ENCODE measurements at regions not wholly inside any gene's neighbourhood (a gene's known extent, or its start where the extent isn't known, plus 50 kb on each side); places are given as distances from the start of the nearest gene placed in this dataset.

DNA sequence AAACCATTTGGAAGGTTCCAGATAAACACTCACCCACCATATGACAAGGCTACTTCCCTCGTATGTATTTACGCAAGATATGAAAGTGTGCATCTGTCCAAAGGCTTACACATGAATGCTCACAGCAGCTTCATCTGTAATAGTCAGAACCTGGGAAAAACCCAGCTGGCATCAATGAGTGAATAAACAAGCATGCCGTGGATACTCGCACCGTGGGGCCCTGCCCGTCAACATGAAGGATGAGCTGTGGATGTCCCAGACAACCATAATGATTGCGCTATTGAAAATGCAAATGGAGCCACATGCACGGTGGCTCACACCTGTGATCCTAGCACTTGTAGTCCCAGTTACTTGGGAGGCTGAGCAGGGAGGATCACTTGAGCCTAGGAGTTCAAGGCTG lies 60.6 kb upstream of the FCN1 start:
- Mint-ChIP-seq H3K36me3 (ENCODE audit: low read depth) (no peaks in the 10 kb centered on the region), H3K9me3 (peaks cover under 1% of the 10 kb centered on the region), H3K27ac (no peak overlapping the region), H3K27me3 (ENCODE audit: low read depth) (peaks cover 38% of the 10 kb centered on the region), H3K4me3 (no peak overlapping the region), H3K4me1 (no peaks in the 10 kb centered on the region)
- no peak for TF ChIP-seq CTCF (IDR thresholded peaks at IDR 0.05; ENCODE audit: unreplicated experiment in 3 of 3)

- Mint-ChIP-seq H3K27me3 (ENCODE audit: low read depth) (peaks cover 45% of the 10 kb centered on the region), H3K27ac (no peak overlapping the region), H3K4me3 (no peak overlapping the region), H3K36me3 (ENCODE audit: low read depth) (no peaks in the 10 kb centered on the region), H3K9me3 (peaks cover 18% of the 10 kb centered on the region), H3K4me1 (no peaks in the 10 kb centered on the region)
- TF ChIP-seq CTCF (IDR thresholded peaks at IDR 0.05; ENCODE audit: unreplicated experiment in 3 of 3), result no peak
Observed at GRCh38 chr9:134980516-134980915, 62.8 kb upstream of the FCN1 start.

DNA sequence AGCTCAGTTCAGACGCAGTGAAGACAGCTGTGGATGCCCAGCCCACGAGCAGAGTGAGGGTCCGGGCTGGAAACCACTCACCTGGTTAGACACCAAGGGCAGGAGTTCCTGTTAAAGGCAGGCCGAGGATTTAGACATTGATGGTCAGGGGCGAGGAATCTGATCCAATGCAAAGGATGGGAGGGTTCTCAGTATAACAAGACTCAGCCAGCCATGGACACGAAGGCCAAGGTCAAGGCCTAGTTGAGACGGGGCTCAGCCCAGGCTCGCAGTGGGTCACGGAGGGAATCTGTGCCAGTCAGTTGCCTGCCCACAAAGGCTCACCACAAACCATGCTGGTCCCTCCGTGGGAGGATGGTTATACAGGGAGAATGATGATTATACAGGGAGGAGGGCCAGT lies 63.3 kb upstream of the FCN1 start:
- peaks cover 45% of the 10 kb centered on the region for H3K27me3 Mint-ChIP-seq (ENCODE audit: low read depth)
- peaks cover 22% of the 10 kb centered on the region for H3K9me3 Mint-ChIP-seq
- no peak overlapping the region for H3K27ac Mint-ChIP-seq
- no peaks in the 10 kb centered on the region for H3K36me3 Mint-ChIP-seq (ENCODE audit: low read depth)
- no peak for TF ChIP-seq CTCF (IDR thresholded peaks at IDR 0.05; ENCODE audit: unreplicated experiment in 3 of 3)
- no peaks in the 10 kb centered on the region for H3K4me1 Mint-ChIP-seq
- H3K4me3 Mint-ChIP-seq, result no peak overlapping the region

GRCh38 chr9:134981829-134982228 lies 64.1 kb upstream of the FCN1 start:
- no peaks in the 10 kb centered on the region for H3K36me3 Mint-ChIP-seq (ENCODE audit: low read depth)
- no peaks in the 10 kb centered on the region for H3K4me1 Mint-ChIP-seq
- H3K27me3 Mint-ChIP-seq (ENCODE audit: low read depth), result peaks cover 45% of the 10 kb centered on the region
- H3K27ac Mint-ChIP-seq, result no peak overlapping the region
- H3K9me3 Mint-ChIP-seq, result peaks cover 26% of the 10 kb centered on the region
- no peak for TF ChIP-seq CTCF (IDR thresholded peaks at IDR 0.05; ENCODE audit: unreplicated experiment in 3 of 3)
- H3K4me3 Mint-ChIP-seq, result no peak overlapping the region

DNA sequence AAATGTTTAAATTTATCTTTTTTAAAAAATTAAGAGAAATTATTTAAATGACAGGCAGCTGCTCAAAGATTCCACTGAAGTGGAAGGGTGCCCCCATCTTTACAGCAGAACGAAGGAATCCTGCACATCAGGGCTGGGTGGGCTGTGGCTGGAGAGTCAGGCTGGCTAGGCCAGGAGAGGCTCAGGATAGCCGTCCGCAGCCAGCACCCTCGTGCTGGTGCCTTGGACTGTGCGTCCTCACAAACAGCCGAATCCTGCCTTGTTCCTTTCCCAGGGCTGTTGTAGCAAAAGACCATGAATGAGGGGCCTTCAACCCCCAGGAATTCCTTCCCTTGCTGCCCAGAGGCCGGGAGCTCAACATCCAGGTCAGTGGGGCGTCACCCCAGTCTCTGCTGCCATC lies 64.6 kb upstream of the FCN1 start:
- H3K27ac Mint-ChIP-seq, result no peak overlapping the region
- peaks cover 31% of the 10 kb centered on the region for H3K9me3 Mint-ChIP-seq
- H3K4me3 Mint-ChIP-seq, result no peak overlapping the region
- peaks cover 45% of the 10 kb centered on the region for H3K27me3 Mint-ChIP-seq (ENCODE audit: low read depth)
- no peak for TF ChIP-seq CTCF (IDR thresholded peaks at IDR 0.05; ENCODE audit: unreplicated experiment in 3 of 3)
- H3K36me3 Mint-ChIP-seq (ENCODE audit: low read depth), result no peaks in the 10 kb centered on the region
- H3K4me1 Mint-ChIP-seq, result no peaks in the 10 kb centered on the region

- H3K27me3 Mint-ChIP-seq (ENCODE audit: low read depth), result peaks cover 41% of the 10 kb centered on the region
- H3K4me1 Mint-ChIP-seq, result no peaks in the 10 kb centered on the region
- peak in 1 of 3 experiments; percentile 30 for TF ChIP-seq CTCF (IDR thresholded peaks at IDR 0.05; ENCODE audit: unreplicated experiment in 3 of 3)
- peaks cover 34% of the 10 kb centered on the region for H3K9me3 Mint-ChIP-seq
- H3K36me3 Mint-ChIP-seq (ENCODE audit: low read depth), result no peaks in the 10 kb centered on the region
- no peak overlapping the region for H3K4me3 Mint-ChIP-seq
- H3K27ac Mint-ChIP-seq, result no peak overlapping the region
Observed at GRCh38 chr9:134983074-134983473, 65.4 kb upstream of the FCN1 start.

Measured in nephron (organoid).